Right atrium auricular region (tissue), 2 donors: ENCODE measurements at regions not wholly inside any gene's neighbourhood (a gene's known extent, or its start where the extent isn't known, plus 50 kb on each side); places are given as distances from the start of the nearest gene placed in this dataset.

Experiments
- DNase-seq: peaks from one replicate; pipeline ENCODE4 v3.0.0-alpha.2; 2019; ENCODE audit warnings: low spot score
- H3K27ac ChIP-seq, 2 donors: fragments of 200-600 bp; sonication (generic); 1 replicate in 1 of 2; 2 replicates in 1 of 2; pipeline ENCODE4 v1.5.1; 2016 to 2019
- H3K27me3 ChIP-seq, 2 donors: fragments of 200-600 bp; sonication (generic); one replicate each; pipeline versions ENCODE4 v1.5.1 to v1.6.0; 2017 to 2019
- H3K36me3 ChIP-seq: fragments of 200-600 bp; sonication (generic); one replicate; pipeline ENCODE4 v1.5.1; 2016
- H3K4me1 ChIP-seq, 2 donors: fragments of 200-600 bp; sonication (generic); one replicate each; pipeline versions ENCODE4 v1.5.1 to v1.6.0; 2017 to 2019
- H3K4me3 ChIP-seq, 2 donors: fragments of 200-600 bp; sonication (generic); 1 replicate in 1 of 2; 2 replicates in 1 of 2; pipeline ENCODE4 v1.5.1; 2017 to 2019; ENCODE audit warnings: mild to moderate bottlenecking in 1 of 2, moderate library complexity in 1 of 2
- H3K9me3 ChIP-seq, 2 donors: fragments of 200-600 bp; sonication (generic); one replicate each; pipeline ENCODE4 v1.5.1; 2019
- CTCF ChIP-seq, 2 donors: fragments of 200-600 bp; sonication (generic); IDR thresholded peaks; one replicate each; pipeline ENCODE4 v1.5.1; 2019; ENCODE audit warnings: antibody characterized with exemption in 2 of 2

- H3K4me1 ChIP-seq = no peaks in the 10 kb centered on the region
- H3K36me3 ChIP-seq = no peaks in the 10 kb centered on the region
- peaks cover 0 to 17% of the 10 kb centered on the region in 2 donors for H3K9me3 ChIP-seq
- no peak overlapping the region for H3K4me3 ChIP-seq
- no peaks in the 10 kb centered on the region for H3K27me3 ChIP-seq
- H3K27ac ChIP-seq = no peak overlapping the region
- no peak for DNase-seq
- no peak for TF ChIP-seq CTCF (IDR thresholded peaks at IDR 0.05)
These were observed 340.9 kb downstream of the AACS start for GRCh38 chr12:125406131-125406530.

GRCh38 chr12:125408718-125409117 lies 343.5 kb downstream of the AACS start:
- no peak for TF ChIP-seq CTCF (IDR thresholded peaks at IDR 0.05)
- no peaks in the 10 kb centered on the region for H3K27me3 ChIP-seq
- H3K9me3 ChIP-seq = no peaks in the 10 kb centered on the region
- H3K36me3 ChIP-seq = no peaks in the 10 kb centered on the region
- no peak overlapping the region for H3K27ac ChIP-seq
- H3K4me1 ChIP-seq = no peaks in the 10 kb centered on the region
- H3K4me3 ChIP-seq = no peak overlapping the region
- no peak for DNase-seq

GRCh38 chr12:125412506-125412905 lies 347.3 kb downstream of the AACS start:
- Histone ChIP-seq H3K36me3 (no peaks in the 10 kb centered on the region), H3K9me3 (no peaks in the 10 kb centered on the region), H3K4me1 (no peaks in the 10 kb centered on the region), H3K4me3 (no peak overlapping the region), H3K27ac (no peak overlapping the region), H3K27me3 (no peaks in the 10 kb centered on the region)
- no peak for DNase-seq
- no peak for TF ChIP-seq CTCF (IDR thresholded peaks at IDR 0.05)

- H3K9me3 ChIP-seq = peaks cover 0 to 5% of the 10 kb centered on the region in 2 donors
- H3K4me3 ChIP-seq = no peak overlapping the region
- DNase-seq = no peak
- no peak overlapping the region for H3K27ac ChIP-seq
- H3K36me3 ChIP-seq = no peaks in the 10 kb centered on the region
- TF ChIP-seq CTCF (IDR thresholded peaks at IDR 0.05) = no peak
- no peaks in the 10 kb centered on the region for H3K27me3 ChIP-seq
- no peaks in the 10 kb centered on the region for H3K4me1 ChIP-seq
These were observed 352.2 kb downstream of the AACS start for GRCh38 chr12:125417446-125417845.

GRCh38 chr12:125418902-125419564 lies 353.8 kb downstream of the AACS start:
- Histone ChIP-seq H3K27me3 (no peaks in the 10 kb centered on the region), H3K4me1 (no peaks in the 10 kb centered on the region), H3K27ac (no peak overlapping the region), H3K36me3 (no peaks in the 10 kb centered on the region), H3K4me3 (no peak overlapping the region), H3K9me3 (peaks cover 0 to 5% of the 10 kb centered on the region in 2 donors)
- no peak for TF ChIP-seq CTCF (IDR thresholded peaks at IDR 0.05)
- DNase-seq = no peak

GRCh38 chr12:125424909-125425308 lies 359.7 kb downstream of the AACS start:
- peaks cover 0 to 5% of the 10 kb centered on the region in 2 donors for H3K9me3 ChIP-seq
- no peak for DNase-seq
- H3K4me3 ChIP-seq = no peak overlapping the region
- H3K27ac ChIP-seq = no peak overlapping the region
- TF ChIP-seq CTCF (IDR thresholded peaks at IDR 0.05) = no peak
- H3K4me1 ChIP-seq = no peaks in the 10 kb centered on the region
- no peaks in the 10 kb centered on the region for H3K27me3 ChIP-seq
- no peaks in the 10 kb centered on the region for H3K36me3 ChIP-seq
